Testis (tissue), 2 donors: ENCODE measurements at regions not wholly inside any gene's neighbourhood (a gene's known extent, or its start where the extent isn't known, plus 50 kb on each side); places are given as distances from the start of the nearest gene placed in this dataset.

Source experiments
- DNase-seq: peaks from one replicate; pipeline ENCODE4 v3.0.0-alpha.2; 2019
- H3K27ac ChIP-seq, 2 donors: fragments of 200-600 bp; sonication (generic); one replicate each; pipeline ENCODE4 v1.5.1; 2019
- H3K27me3 ChIP-seq: fragments of 200-600 bp; sonication (generic); one replicate; pipeline ENCODE4 v1.5.1; 2019
- H3K36me3 ChIP-seq: fragments of 200-600 bp; sonication (generic); one replicate; pipeline ENCODE4 v1.5.1; 2017; ENCODE audit warnings: low read depth; ENCODE audit errors: missing control alignments
- H3K4me1 ChIP-seq: fragments of 200-600 bp; sonication (generic); one replicate; pipeline ENCODE4 v1.5.1; 2019
- H3K4me3 ChIP-seq, 2 donors: fragments of 200-600 bp; sonication (generic); one replicate each; pipeline ENCODE4 v1.5.1; 2017 to 2019
- H3K9me3 ChIP-seq: fragments of 200-600 bp; sonication (generic); one replicate; pipeline ENCODE4 v1.5.1; 2017
- CTCF ChIP-seq, 3 experiments: fragments of 450-650 bp in 2 of 3; fragments of 200-600 bp in 1 of 3; sonication (generic) in 1 of 3; IDR thresholded peaks; one replicate each; pipeline ENCODE4 v1.5.1; 2016 to 2019; ENCODE audit warnings: antibody characterized with exemption in 3 of 3, mild to moderate bottlenecking in 2 of 3, moderate library complexity in 1 of 3
- POLR2A ChIP-seq: fragments of 450-650 bp; IDR thresholded peaks from one replicate; pipeline ENCODE4 v1.6.1; 2017; ENCODE audit warnings: antibody characterized with exemption, mild to moderate bottlenecking, moderate library complexity
- WGBS, 2 donors: methylation state at CpG; one replicate each; pipeline ENCODE4 v1.1.5; 2018; 5-methylcytosine and 5-hydroxymethylcytosine counted together
- intact Hi-C: fragments of 100-400 bp; cut with DNase I; formaldehyde crosslinking; loops from one replicate; pipeline ENCODE4 v1.15.1; 2023; ENCODE audit warnings: low total_unique reads

- TF ChIP-seq CTCF (IDR thresholded peaks at IDR 0.05) (no peak), POLR2A (no peak)
- 91 to 92% methylated on average over 5 of the region's 5 CpGs for WGBS, 2 donors
- intact Hi-C loops: no loop called here
- Histone ChIP-seq H3K36me3 (no peaks in the 10 kb centered on the region), H3K9me3 (no peaks in the 10 kb centered on the region), H3K4me1 (no peaks in the 10 kb centered on the region), H3K4me3 (no peak overlapping the region), H3K27ac (no peak overlapping the region), H3K27me3 (no peaks in the 10 kb centered on the region)
- DNase-seq: no peak
These were observed 331.9 kb downstream of the DEPDC1B start for GRCh38 chr5:60368100-60368499.

GRCh38 chr5:60366489-60366888 is 333.5 kb downstream of the DEPDC1B start:
- H3K27me3 ChIP-seq: no peaks in the 10 kb centered on the region
- intact Hi-C loops: no loop called here
- H3K4me3 ChIP-seq: no peak overlapping the region
- H3K36me3 ChIP-seq: no peaks in the 10 kb centered on the region
- WGBS, 2 donors: 25 to 59% methylated on average over 2 of the region's 2 CpGs
- TF ChIP-seq CTCF (IDR thresholded peaks at IDR 0.05) (no peak), POLR2A (no peak)
- DNase-seq: no peak
- H3K4me1 ChIP-seq: no peaks in the 10 kb centered on the region
- H3K27ac ChIP-seq: no peak overlapping the region
- no peaks in the 10 kb centered on the region for H3K9me3 ChIP-seq

- no peaks in the 10 kb centered on the region for H3K36me3 ChIP-seq
- H3K27ac ChIP-seq: no peak overlapping the region
- no peaks in the 10 kb centered on the region for H3K9me3 ChIP-seq
- no peak overlapping the region for H3K4me3 ChIP-seq
- DNase-seq: no peak
- intact Hi-C loops: no loop called here
- TF ChIP-seq CTCF (IDR thresholded peaks at IDR 0.05) (no peak), POLR2A (no peak)
- no peaks in the 10 kb centered on the region for H3K27me3 ChIP-seq
- 58 to 68% methylated on average over 1 of the region's 1 CpG for WGBS, 2 donors
- no peaks in the 10 kb centered on the region for H3K4me1 ChIP-seq
These were observed 335.0 kb downstream of the DEPDC1B start for GRCh38 chr5:60365001-60365400.

GRCh38 chr5:60362158-60362557 is 337.8 kb downstream of the DEPDC1B start:
- Histone ChIP-seq H3K36me3 (no peaks in the 10 kb centered on the region), H3K4me3 (no peak overlapping the region), H3K4me1 (no peaks in the 10 kb centered on the region), H3K9me3 (no peaks in the 10 kb centered on the region), H3K27me3 (no peaks in the 10 kb centered on the region), H3K27ac (no peak overlapping the region)
- no peak for TF ChIP-seq POLR2A
- TF ChIP-seq CTCF (IDR thresholded peaks at IDR 0.05): no peak
- intact Hi-C loops: no loop called here
- DNase-seq: no peak

- Histone ChIP-seq H3K36me3 (no peaks in the 10 kb centered on the region), H3K27me3 (no peaks in the 10 kb centered on the region), H3K4me3 (no peak overlapping the region), H3K27ac (no peak overlapping the region), H3K4me1 (no peaks in the 10 kb centered on the region), H3K9me3 (no peaks in the 10 kb centered on the region)
- DNase-seq: no peak
- TF ChIP-seq CTCF (IDR thresholded peaks at IDR 0.05) (no peak), POLR2A (no peak)
- WGBS, 2 donors: 90 to 91% methylated on average over 3 of the region's 3 CpGs
- intact Hi-C loops: no loop called here
These were observed 339.6 kb downstream of the DEPDC1B start for GRCh38 chr5:60360355-60360754.
